ENCODE measurements at regions not wholly inside any gene's neighbourhood (a gene's known extent, or its start where the extent isn't known, plus 50 kb on each side); places are given as distances from the start of the nearest gene placed in this dataset.

DNA sequence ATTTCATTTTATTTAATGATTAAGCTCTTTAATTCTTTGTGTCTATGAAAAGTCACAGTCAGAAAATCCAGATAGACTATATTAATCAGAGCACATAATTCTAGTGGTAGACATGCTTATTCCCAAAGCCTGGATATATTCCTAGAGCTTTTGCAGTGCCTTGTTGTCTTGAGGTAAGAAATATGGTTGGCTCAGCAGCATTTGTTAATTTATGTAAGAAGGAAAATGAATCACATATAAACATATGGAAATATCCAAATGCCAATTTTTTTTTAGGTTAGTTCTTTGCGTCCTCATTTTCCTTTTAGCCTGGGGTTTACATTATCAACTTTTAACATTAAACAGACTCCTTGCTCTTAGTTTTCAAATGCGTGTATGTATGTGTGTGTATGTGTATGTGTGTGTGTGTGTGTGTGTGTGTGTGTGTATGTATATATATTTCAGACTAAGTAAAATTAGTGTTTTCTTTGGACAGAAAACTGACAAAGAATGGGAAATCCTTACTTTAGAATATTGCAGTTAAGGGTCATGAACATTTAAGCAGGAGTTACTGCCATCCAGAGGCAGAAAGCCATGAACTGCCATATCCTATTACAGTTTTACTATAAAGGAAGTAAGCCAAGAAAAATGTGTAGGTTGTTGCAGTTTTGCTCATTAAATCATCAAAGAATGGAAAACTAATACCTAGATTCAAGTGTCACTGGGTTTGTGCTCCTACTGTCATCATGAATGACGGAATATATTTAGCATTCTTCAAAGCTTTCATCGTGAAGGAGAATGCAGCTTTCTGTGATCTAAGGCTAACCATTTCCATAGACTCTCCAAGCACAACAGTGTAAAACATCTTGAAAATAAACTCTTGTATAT lies 477.1 kb upstream of the NR5A2 start:
- 61% methylated on average over 4 of the region's 4 CpGs for WGBS (ENCODE audit: insufficient coverage, insufficient replicate concordance, low lambda C conversion rate, missing lambda C conversion rate)
- no peak overlapping the region for H3K4me3 ChIP-seq
- no peaks in the 10 kb centered on the region for H3K4me1 ChIP-seq (ENCODE audit: control insufficient read depth, insufficient read depth, low read length)
- FAIRE-seq = no peak
- no TSS peak for BruUV-seq (replicated peaks)
- no peaks in the 10 kb centered on the region for H3K9me3 ChIP-seq (replicated peaks; ENCODE audit: control insufficient read depth, insufficient read depth, low read length)
- H3K27ac ChIP-seq (ENCODE audit: control insufficient read depth, insufficient read depth) = no peak overlapping the region
- no peak overlapping the region for H3K9ac ChIP-seq (ENCODE audit: control insufficient read depth, insufficient read depth, low read length)
- SMC1A ChIA-PET (ENCODE audit: uncharacterized antibody, unreplicated experiment) = interaction anchor here (0.8 to 2.2 kb wide), 4 partner anchors 269 to 950 kb away, joined by 3 to 5 read pairs (median 4); no protein-coding TSS in a partner anchor
- H3K4me2 ChIP-seq (ENCODE audit: control insufficient read depth, insufficient read depth) = no peak overlapping the region
- no peaks in the 10 kb centered on the region for H3K27me3 ChIP-seq (replicated peaks in 1 of 2; ENCODE audit: control insufficient read depth in 2 of 2, insufficient read depth in 2 of 2, low read length in 1 of 2)
- in situ Hi-C loops (cut with MboI) (no loop called here), intact Hi-C loops (cut with micrococcal nuclease; ENCODE audit: unreplicated experiment) (loop anchor here (5.0 to 10.0 kb wide), 3 partner anchors 88 to 778 kb away; no protein-coding TSS in a partner anchor)
- no peak overlapping the region for H2AFZ ChIP-seq (ENCODE audit: control insufficient read depth, low read depth, low read length)
- TF ChIP-seq, protein P1, sequence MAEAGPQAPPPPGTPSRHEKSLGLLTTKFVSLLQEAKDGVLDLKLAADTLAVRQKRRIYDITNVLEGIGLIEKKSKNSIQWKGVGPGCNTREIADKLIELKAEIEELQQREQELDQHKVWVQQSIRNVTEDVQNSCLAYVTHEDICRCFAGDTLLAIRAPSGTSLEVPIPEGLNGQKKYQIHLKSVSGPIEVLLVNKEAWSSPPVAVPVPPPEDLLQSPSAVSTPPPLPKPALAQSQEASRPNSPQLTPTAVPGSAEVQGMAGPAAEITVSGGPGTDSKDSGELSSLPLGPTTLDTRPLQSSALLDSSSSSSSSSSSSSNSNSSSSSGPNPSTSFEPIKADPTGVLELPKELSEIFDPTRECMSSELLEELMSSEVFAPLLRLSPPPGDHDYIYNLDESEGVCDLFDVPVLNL (IDR thresholded peaks at IDR 0.05; ENCODE audit: low read depth, low read length) = no peak
- 0 out of 2 replicates have a peak, but pooled peaks have one; percentile 18 for TF ChIP-seq RAD21 (IDR thresholded peaks at IDR 0.05; ENCODE audit: insufficient read depth, low read depth, low read length)
- CTCF ChIA-PET = interaction anchor here (0.8 to 2.3 kb wide), 7 partner anchors 9 to 801 kb away, joined by 3 to 7 read pairs (median 3); no protein-coding TSS in a partner anchor
- no peaks in the 10 kb centered on the region for H3K36me3 ChIP-seq (ENCODE audit: control insufficient read depth in 2 of 2, insufficient read depth in 2 of 2, low read length in 1 of 2)
- DNase-seq (ENCODE audit: low read depth, low spot score) = no peak
- ATAC-seq = no peak
- no peaks in the 10 kb centered on the region for H4K20me1 ChIP-seq (ENCODE audit: control insufficient read depth, insufficient read depth)
- RAD21 ChIA-PET (ENCODE audit: unreplicated experiment) = interaction anchor here (0.6 kb wide), 1 partner anchor 303 kb away, joined by 3 read pairs; no protein-coding TSS in a partner anchor
- H3K79me2 ChIP-seq (ENCODE audit: control insufficient read depth, insufficient read depth, low read length) = no peaks in the 10 kb centered on the region
- POLR2A ChIA-PET = no interaction called here

DNA sequence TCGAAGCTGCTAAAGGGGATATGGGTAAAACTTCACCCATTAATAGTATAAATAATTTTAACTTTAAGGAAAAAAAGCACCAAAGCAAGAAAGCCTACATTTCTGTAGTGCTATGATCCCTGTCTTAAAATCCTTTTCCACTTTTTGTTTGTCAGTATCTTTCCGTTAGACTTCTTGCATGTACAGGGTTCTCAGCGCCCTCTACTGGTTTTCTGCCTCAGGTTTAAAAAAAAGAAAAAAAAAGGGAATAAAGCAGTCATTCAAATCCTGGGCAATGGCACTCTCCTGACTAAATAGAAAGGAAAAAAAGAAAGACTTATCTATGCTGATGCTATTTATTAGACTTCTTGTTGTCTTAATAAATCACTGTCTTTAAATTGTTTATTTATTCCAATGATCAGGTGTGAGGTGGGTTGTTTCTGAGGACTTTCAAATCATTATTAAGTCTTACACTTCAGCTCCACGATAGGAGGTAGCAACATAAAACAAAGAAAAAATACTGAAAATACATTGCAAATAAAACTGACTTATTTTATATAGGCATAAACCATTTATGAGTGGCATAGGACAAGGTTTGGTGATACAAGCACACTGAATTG lies 475.4 kb upstream of the NR5A2 start:
- no peaks in the 10 kb centered on the region for H3K4me1 ChIP-seq (ENCODE audit: control insufficient read depth, insufficient read depth, low read length)
- TF ChIP-seq ZNF384 (IDR thresholded peaks at IDR 0.05; ENCODE audit: borderline replicate concordance, low read depth, low read length) (peak; percentile 94), ZNF217 (IDR thresholded peaks at IDR 0.05) (no peak), SMC3 (IDR thresholded peaks at IDR 0.05; ENCODE audit: borderline replicate concordance, low read length) (peak; percentile 62; the same call in 1 of the 2 replicates), RAD21 (IDR thresholded peaks at IDR 0.05; ENCODE audit: insufficient read depth, low read depth, low read length) (peak; percentile 94), CEBPB (IDR thresholded peaks at IDR 0.05; ENCODE audit: borderline replicate concordance in 1 of 2, low read depth in 2 of 2, low read length in 2 of 2) (no peak)
- TF ChIP-seq, protein P2, sequence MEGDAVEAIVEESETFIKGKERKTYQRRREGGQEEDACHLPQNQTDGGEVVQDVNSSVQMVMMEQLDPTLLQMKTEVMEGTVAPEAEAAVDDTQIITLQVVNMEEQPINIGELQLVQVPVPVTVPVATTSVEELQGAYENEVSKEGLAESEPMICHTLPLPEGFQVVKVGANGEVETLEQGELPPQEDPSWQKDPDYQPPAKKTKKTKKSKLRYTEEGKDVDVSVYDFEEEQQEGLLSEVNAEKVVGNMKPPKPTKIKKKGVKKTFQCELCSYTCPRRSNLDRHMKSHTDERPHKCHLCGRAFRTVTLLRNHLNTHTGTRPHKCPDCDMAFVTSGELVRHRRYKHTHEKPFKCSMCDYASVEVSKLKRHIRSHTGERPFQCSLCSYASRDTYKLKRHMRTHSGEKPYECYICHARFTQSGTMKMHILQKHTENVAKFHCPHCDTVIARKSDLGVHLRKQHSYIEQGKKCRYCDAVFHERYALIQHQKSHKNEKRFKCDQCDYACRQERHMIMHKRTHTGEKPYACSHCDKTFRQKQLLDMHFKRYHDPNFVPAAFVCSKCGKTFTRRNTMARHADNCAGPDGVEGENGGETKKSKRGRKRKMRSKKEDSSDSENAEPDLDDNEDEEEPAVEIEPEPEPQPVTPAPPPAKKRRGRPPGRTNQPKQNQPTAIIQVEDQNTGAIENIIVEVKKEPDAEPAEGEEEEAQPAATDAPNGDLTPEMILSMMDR (IDR thresholded peaks at IDR 0.05 in 2 of 3, conservative IDR thresholded peaks at IDR 0.05 in 1 of 3; ENCODE audit: control insufficient read depth in 2 of 3, extremely low read depth in 1 of 3, insufficient read depth in 1 of 3, low read depth in 3 of 3, low read length in 3 of 3) = peak; percentile 64 to 68 (median 67)
- no peak overlapping the region for H3K9ac ChIP-seq (ENCODE audit: control insufficient read depth, insufficient read depth, low read length)
- H3K4me3 ChIP-seq = no peak overlapping the region
- H4K20me1 ChIP-seq (ENCODE audit: control insufficient read depth, insufficient read depth) = no peaks in the 10 kb centered on the region
- 3% methylated on average over 4 of the region's 4 CpGs for WGBS (ENCODE audit: insufficient coverage, insufficient replicate concordance, low lambda C conversion rate, missing lambda C conversion rate)
- ChIA-PET CTCF (interaction anchor here (0.7 to 2.3 kb wide), 10 partner anchors 10 to 782 kb away, joined by 3 to 7 read pairs (median 3); no protein-coding TSS in a partner anchor), SMC1A (ENCODE audit: uncharacterized antibody, unreplicated experiment) (interaction anchor here (1.1 to 2.0 kb wide), 2 partner anchors 309 to 764 kb away, joined by 4 to 5 read pairs; no protein-coding TSS in a partner anchor), POLR2A (no interaction called here), RAD21 (ENCODE audit: unreplicated experiment) (interaction anchor here (0.6 kb wide), 2 partner anchors 309 to 957 kb away, joined by 3 read pairs; no protein-coding TSS in a partner anchor)
- no TSS peak for BruUV-seq (replicated peaks)
- DNase-seq (ENCODE audit: low read depth, low spot score) (no peak), ATAC-seq (peak; percentile 63), FAIRE-seq (no peak)
- intact Hi-C loops (cut with micrococcal nuclease; ENCODE audit: unreplicated experiment) = loop anchor here (2.0 to 10.0 kb wide), 4 partner anchors 90 to 780 kb away; no protein-coding TSS in a partner anchor
- no peaks in the 10 kb centered on the region for H3K36me3 ChIP-seq (ENCODE audit: control insufficient read depth in 2 of 2, insufficient read depth in 2 of 2, low read length in 1 of 2)
- no peak overlapping the region for H3K4me2 ChIP-seq (ENCODE audit: control insufficient read depth, insufficient read depth)
- H2AFZ ChIP-seq (ENCODE audit: control insufficient read depth, low read depth, low read length) = no peak overlapping the region
- in situ Hi-C loops (cut with MboI) = no loop called here
- H3K27me3 ChIP-seq (replicated peaks in 1 of 2; ENCODE audit: control insufficient read depth in 2 of 2, insufficient read depth in 2 of 2, low read length in 1 of 2) = no peaks in the 10 kb centered on the region
- H3K9me3 ChIP-seq (replicated peaks; ENCODE audit: control insufficient read depth, insufficient read depth, low read length) = no peaks in the 10 kb centered on the region
- no peaks in the 10 kb centered on the region for H3K79me2 ChIP-seq (ENCODE audit: control insufficient read depth, insufficient read depth, low read length)
- no peak overlapping the region for H3K27ac ChIP-seq (ENCODE audit: control insufficient read depth, insufficient read depth)
